ENCODE measurements at regions not wholly inside any gene's neighbourhood (a gene's known extent, or its start where the extent isn't known, plus 50 kb on each side); places are given as distances from the start of the nearest gene placed in this dataset.
A peak's percentile ranks its signal among the peaks of the same experiment; 100 is the strongest.

DNA sequence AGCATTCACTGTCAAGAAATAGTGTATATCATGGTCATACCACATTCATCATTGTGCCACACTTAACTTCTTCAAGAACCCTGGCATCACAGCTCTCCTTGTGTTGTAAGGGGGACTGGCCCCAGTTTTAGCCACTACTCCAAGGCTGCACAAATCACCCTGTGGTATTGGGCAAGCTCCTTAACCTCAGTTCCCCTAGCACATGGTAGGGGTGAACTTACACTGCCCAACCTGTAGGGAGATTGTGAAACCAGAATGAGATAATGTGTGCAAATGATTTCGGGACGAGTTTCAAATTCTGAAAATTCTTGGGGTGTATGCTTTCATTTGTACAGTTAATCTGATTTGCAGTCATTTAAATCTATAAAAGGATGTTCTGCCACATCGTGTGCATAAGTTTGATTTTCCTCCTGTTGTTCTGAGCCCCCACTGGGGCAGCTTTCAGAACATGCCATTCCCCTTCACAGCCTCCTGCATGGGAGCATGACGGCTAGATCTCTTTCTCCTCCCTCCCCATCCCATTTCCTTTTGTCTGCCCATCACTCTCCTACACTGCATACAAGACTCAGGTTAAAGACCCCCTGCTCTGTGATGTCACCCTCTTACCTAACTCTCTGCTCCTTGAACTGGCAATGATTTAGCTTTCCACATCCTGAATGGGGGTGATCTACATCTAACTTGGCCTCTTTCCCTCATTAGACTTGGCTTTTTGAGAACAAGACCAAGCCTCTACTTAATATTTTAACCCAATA lies 290.3 kb downstream of the CHRM3 start:
- H3K9me3 ChIP-seq, result no peaks in the 10 kb centered on the region
- DNase-seq (ENCODE audit: low read depth in 1 of 2, low spot score in 1 of 2), result no peak
- POLR2A ChIA-PET, result no interaction called here
- H3K27ac ChIP-seq, result no peak overlapping the region
- peak in 1 of 2 experiments; percentile 59; a peak in 2 of 6 replicates for ATAC-seq
- no peak for FAIRE-seq
- H3K4me1 ChIP-seq, result no peaks in the 10 kb centered on the region
- CTCF ChIA-PET, result interaction anchor here (0.9 to 1.4 kb wide), 2 partner anchors 8 to 13 kb away, joined by 3 read pairs; no protein-coding TSS in a partner anchor
- no peak overlapping the region for H3K4me2 ChIP-seq
- TF ChIP-seq EHF (CRISPR knock-in tag; IDR thresholded peaks at IDR 0.05) (no peak), ELK1 (IDR thresholded peaks at IDR 0.05; ENCODE audit: low read depth, low read length) (no peak), GATA3 (IDR thresholded peaks at IDR 0.05; ENCODE audit: borderline replicate concordance) (no peak), ESRRA (IDR thresholded peaks at IDR 0.05; ENCODE audit: borderline replicate concordance, low read length) (no peak), BCL3 (IDR thresholded peaks at IDR 0.05) (no peak), RNF2 (IDR thresholded peaks at IDR 0.05; ENCODE audit: borderline replicate concordance, low read depth) (no peak), EHMT2 (IDR thresholded peaks at IDR 0.05; ENCODE audit: low read depth) (no peak), MAZ (IDR thresholded peaks at IDR 0.05; ENCODE audit: borderline replicate concordance, low read depth, low read length) (no peak), HDAC2 (IDR thresholded peaks at IDR 0.05) (no peak), NR3C1 (IDR thresholded peaks at IDR 0.05) (no peak), HEYL (CRISPR knock-in tag; IDR thresholded peaks at IDR 0.05) (no peak), EP300 (IDR thresholded peaks at IDR 0.05) (no peak), FOSB (CRISPR knock-in tag; IDR thresholded peaks at IDR 0.05) (no peak), ZNF302 (CRISPR knock-in tag; IDR thresholded peaks at IDR 0.05) (no peak), ZSCAN20 (CRISPR knock-in tag; IDR thresholded peaks at IDR 0.05) (no peak)
- TF ChIP-seq, protein P1, sequence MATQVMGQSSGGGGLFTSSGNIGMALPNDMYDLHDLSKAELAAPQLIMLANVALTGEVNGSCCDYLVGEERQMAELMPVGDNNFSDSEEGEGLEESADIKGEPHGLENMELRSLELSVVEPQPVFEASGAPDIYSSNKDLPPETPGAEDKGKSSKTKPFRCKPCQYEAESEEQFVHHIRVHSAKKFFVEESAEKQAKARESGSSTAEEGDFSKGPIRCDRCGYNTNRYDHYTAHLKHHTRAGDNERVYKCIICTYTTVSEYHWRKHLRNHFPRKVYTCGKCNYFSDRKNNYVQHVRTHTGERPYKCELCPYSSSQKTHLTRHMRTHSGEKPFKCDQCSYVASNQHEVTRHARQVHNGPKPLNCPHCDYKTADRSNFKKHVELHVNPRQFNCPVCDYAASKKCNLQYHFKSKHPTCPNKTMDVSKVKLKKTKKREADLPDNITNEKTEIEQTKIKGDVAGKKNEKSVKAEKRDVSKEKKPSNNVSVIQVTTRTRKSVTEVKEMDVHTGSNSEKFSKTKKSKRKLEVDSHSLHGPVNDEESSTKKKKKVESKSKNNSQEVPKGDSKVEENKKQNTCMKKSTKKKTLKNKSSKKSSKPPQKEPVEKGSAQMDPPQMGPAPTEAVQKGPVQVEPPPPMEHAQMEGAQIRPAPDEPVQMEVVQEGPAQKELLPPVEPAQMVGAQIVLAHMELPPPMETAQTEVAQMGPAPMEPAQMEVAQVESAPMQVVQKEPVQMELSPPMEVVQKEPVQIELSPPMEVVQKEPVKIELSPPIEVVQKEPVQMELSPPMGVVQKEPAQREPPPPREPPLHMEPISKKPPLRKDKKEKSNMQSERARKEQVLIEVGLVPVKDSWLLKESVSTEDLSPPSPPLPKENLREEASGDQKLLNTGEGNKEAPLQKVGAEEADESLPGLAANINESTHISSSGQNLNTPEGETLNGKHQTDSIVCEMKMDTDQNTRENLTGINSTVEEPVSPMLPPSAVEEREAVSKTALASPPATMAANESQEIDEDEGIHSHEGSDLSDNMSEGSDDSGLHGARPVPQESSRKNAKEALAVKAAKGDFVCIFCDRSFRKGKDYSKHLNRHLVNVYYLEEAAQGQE (IDR thresholded peaks at IDR 0.05), result no peak
- H3K4me3 ChIP-seq, result no peak overlapping the region
- WGBS (ENCODE audit: missing lambda C conversion rate), result 31% methylated on average over 4 of the region's 4 CpGs

GRCh38 chr1:239677362-239677761 lies 291.0 kb downstream of the CHRM3 start:
- 11% methylated on average over 3 of the region's 3 CpGs for WGBS (ENCODE audit: missing lambda C conversion rate)
- peak; percentile 29 for TF ChIP-seq MAFK (IDR thresholded peaks at IDR 0.05; ENCODE audit: partially characterized antibody)
- TF ChIP-seq, protein P2, sequence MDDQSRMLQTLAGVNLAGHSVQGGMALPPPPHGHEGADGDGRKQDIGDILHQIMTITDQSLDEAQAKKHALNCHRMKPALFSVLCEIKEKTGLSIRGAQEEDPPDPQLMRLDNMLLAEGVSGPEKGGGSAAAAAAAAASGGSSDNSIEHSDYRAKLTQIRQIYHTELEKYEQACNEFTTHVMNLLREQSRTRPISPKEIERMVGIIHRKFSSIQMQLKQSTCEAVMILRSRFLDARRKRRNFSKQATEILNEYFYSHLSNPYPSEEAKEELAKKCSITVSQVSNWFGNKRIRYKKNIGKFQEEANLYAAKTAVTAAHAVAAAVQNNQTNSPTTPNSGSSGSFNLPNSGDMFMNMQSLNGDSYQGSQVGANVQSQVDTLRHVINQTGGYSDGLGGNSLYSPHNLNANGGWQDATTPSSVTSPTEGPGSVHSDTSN (IDR thresholded peaks at IDR 0.05), result no peak
- no peak for TF ChIP-seq ELK1 (IDR thresholded peaks at IDR 0.05; ENCODE audit: low read depth, low read length)
- TF ChIP-seq FOXS1 (CRISPR knock-in tag; IDR thresholded peaks at IDR 0.05), result no peak
- no peak for TF ChIP-seq CHD2 (IDR thresholded peaks at IDR 0.05; ENCODE audit: low read length, partially characterized antibody)
- no peak for TF ChIP-seq BHLHE40 (IDR thresholded peaks at IDR 0.05; ENCODE audit: low read depth, low read length)
- TF ChIP-seq RARB (CRISPR knock-in tag; IDR thresholded peaks at IDR 0.05), result no peak
- H3K4me1 ChIP-seq, result no peaks in the 10 kb centered on the region
- DNase-seq (ENCODE audit: low read depth in 1 of 2, low spot score in 1 of 2) (no peak), ATAC-seq (no peak), FAIRE-seq (no peak)
- ChIA-PET POLR2A (no interaction called here), CTCF (interaction anchor here (1.2 kb wide), 1 partner anchor 45 kb away, joined by 3 read pairs; no protein-coding TSS in a partner anchor)
- no peaks in the 10 kb centered on the region for H3K9me3 ChIP-seq
- no peak overlapping the region for H3K4me2 ChIP-seq
- no peak overlapping the region for H3K27ac ChIP-seq
- H3K4me3 ChIP-seq, result no peak overlapping the region

Data from A549 (cell line).